SK-N-SH treated with all-trans-retinoic acid at 6 μM for 48 hours (cell line): ENCODE measurements at regions not wholly inside any gene's neighbourhood (a gene's known extent, or its start where the extent isn't known, plus 50 kb on each side); places are given as distances from the start of the nearest gene placed in this dataset.

Experiments
- ATAC-seq: fragments of 200-7000 bp; cut with Tn5 transposase; 3 replicates; pipeline ENCODE4 v1.9.1; 2020; ENCODE audit warnings: mild to moderate bottlenecking, moderate library complexity
- ARNTL ChIP-seq: fragments of 450-650 bp; formaldehyde crosslinking; IDR thresholded peaks from 2 replicates; pipeline ENCODE4 v1.5.0; 2020; ENCODE audit warnings: low read depth, mild to moderate bottlenecking, moderate library complexity, borderline replicate concordance
- BACH2 ChIP-seq: fragments of 250-450 bp; sonication (Bioruptor Pico); IDR thresholded peaks from 2 replicates; pipeline ENCODE4 v1.9.0; 2021; ENCODE audit warnings: mild to moderate bottlenecking, borderline replicate concordance
- CSDC2 ChIP-seq: fragments of 250-450 bp; sonication (Bioruptor Pico); IDR thresholded peaks from 2 replicates; pipeline ENCODE4 v1.5.0; 2020; ENCODE audit warnings: mild to moderate bottlenecking, moderate library complexity
- ESRRG ChIP-seq: fragments of 250-450 bp; sonication (Bioruptor Pico); IDR thresholded peaks from 2 replicates; pipeline ENCODE4 v1.6.1; 2021; ENCODE audit warnings: mild to moderate bottlenecking
- GLIS3 ChIP-seq: fragments of 250-450 bp; sonication (Bioruptor Pico); IDR thresholded peaks from 2 replicates; pipeline ENCODE4 v1.5.0; 2020; ENCODE audit warnings: mild to moderate bottlenecking, moderate library complexity
- ISL1 ChIP-seq: fragments of 250-450 bp; sonication (Bioruptor Pico); IDR thresholded peaks from 2 replicates; pipeline ENCODE4 v2.1.2; 2022; ENCODE audit warnings: mild to moderate bottlenecking, moderate library complexity
- OSR1 ChIP-seq: fragments of 250-450 bp; sonication (Bioruptor Pico); IDR thresholded peaks from 2 replicates; pipeline ENCODE4 v1.8.0; 2022; ENCODE audit warnings: moderate library complexity, mild to moderate bottlenecking, inconsistent platforms
- RARB ChIP-seq: fragments of 250-450 bp; sonication (Bioruptor Pico); IDR thresholded peaks from 2 replicates; pipeline ENCODE4 v1.8.0; 2021; ENCODE audit warnings: mild to moderate bottlenecking, moderate library complexity
- SNAI2 ChIP-seq: fragments of 250-450 bp; sonication (Bioruptor Pico); IDR thresholded peaks from 2 replicates; pipeline ENCODE4 v1.5.0; 2020; ENCODE audit warnings: mild to moderate bottlenecking, moderate library complexity
- TOX ChIP-seq: fragments of 250-450 bp; sonication (Bioruptor Pico); IDR thresholded peaks from 2 replicates; pipeline ENCODE4 v1.8.0; 2021; ENCODE audit warnings: mild to moderate bottlenecking, moderate library complexity, borderline replicate concordance
- ZC3H10 ChIP-seq: fragments of 250-450 bp; sonication (Bioruptor Pico); IDR thresholded peaks from 2 replicates; pipeline ENCODE4 v1.5.1; 2021; ENCODE audit warnings: mild to moderate bottlenecking, moderate library complexity
- ZFP3 ChIP-seq: fragments of 250-450 bp; sonication (Bioruptor Pico); IDR thresholded peaks from 2 replicates; pipeline ENCODE4 v1.5.0; 2020; ENCODE audit warnings: mild to moderate bottlenecking, moderate library complexity
- ZFP30 ChIP-seq: fragments of 450-650 bp; formaldehyde crosslinking; IDR thresholded peaks from 2 replicates; pipeline ENCODE4 v1.5.0; 2022; ENCODE audit warnings: mild to moderate bottlenecking, moderate library complexity
- ZNF565 ChIP-seq: fragments of 450-650 bp; formaldehyde crosslinking; conservative IDR thresholded peaks from 2 replicates; pipeline ENCODE4 v1.5.0; 2020; ENCODE audit warnings: low read depth, mild to moderate bottlenecking, moderate library complexity
- ZNF70 ChIP-seq: fragments of 450-650 bp; formaldehyde crosslinking; IDR thresholded peaks from 2 replicates; pipeline ENCODE4 v1.5.0; 2020; ENCODE audit warnings: mild to moderate bottlenecking, moderate library complexity
- ZNF8 ChIP-seq: fragments of 450-650 bp; formaldehyde crosslinking; IDR thresholded peaks from 2 replicates; pipeline ENCODE4 v1.5.0; 2020; ENCODE audit warnings: mild to moderate bottlenecking, moderate library complexity
- TF ChIP-seq, protein P1 (sequence below): fragments of 250-450 bp; sonication (Bioruptor Pico); IDR thresholded peaks from 2 replicates; pipeline ENCODE4 v1.5.1; 2020; ENCODE audit warnings: low read depth, mild to moderate bottlenecking, moderate library complexity
- TF ChIP-seq, protein P2 (sequence below): fragments of 250-450 bp; sonication (Bioruptor Pico); IDR thresholded peaks from 2 replicates; pipeline ENCODE4 v1.8.0; 2021; ENCODE audit warnings: low read depth, mild to moderate bottlenecking, moderate library complexity, borderline replicate concordance
- TF ChIP-seq, protein P3 (sequence below): fragments of 250-450 bp; sonication (Bioruptor Pico); IDR thresholded peaks from 2 replicates; pipeline ENCODE4 v1.5.1; 2021; ENCODE audit warnings: mild to moderate bottlenecking, moderate library complexity
- TF ChIP-seq, protein P4 (sequence below): fragments of 250-450 bp; sonication (Bioruptor Pico); IDR thresholded peaks from 2 replicates; pipeline ENCODE4 v1.8.0; 2020; ENCODE audit warnings: mild to moderate bottlenecking, moderate library complexity, borderline replicate concordance
- TF ChIP-seq, protein P5 (sequence below): fragments of 250-450 bp; sonication (Bioruptor Pico); IDR thresholded peaks from 2 replicates; pipeline ENCODE4 v1.5.0; 2020; ENCODE audit warnings: mild to moderate bottlenecking, moderate library complexity

DNA sequence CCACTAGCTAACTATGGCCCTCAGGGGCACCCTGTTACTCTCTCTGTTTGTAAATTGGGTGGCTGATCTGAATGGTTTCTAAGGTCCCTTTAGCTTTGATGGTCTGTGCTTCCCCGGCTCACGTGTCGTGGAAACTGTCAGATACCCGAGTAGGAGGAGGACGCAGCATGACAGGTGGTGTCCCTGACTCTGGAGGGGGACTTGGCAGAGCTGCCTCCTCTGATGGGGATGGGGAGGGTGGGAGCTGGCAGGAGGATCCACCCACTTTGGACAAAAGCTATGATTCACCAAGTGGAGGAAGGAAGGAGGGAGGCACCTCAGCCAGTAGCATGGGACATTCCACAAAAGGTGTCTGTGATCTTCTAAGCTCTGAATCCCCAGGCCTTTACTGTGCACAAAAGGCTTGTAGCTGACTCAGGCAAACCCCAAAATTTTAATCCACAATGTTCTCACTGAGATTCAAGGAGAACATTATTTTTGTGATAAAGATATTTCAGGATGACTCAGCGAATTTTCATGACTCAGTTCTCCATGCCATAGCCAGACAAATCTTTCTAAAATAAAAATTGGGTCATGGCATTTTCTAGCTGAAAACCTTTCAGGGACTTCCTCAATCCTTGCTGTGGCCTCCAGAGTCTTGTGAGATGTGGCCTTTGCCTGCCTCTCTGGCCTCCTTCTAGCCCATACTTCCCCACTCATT is 131.0 kb upstream of the BRINP1 start:
- TF ChIP-seq CSDC2 (CRISPR knock-in tag) (no peak), ISL1 (no peak), SNAI2 (no peak), GLIS3 (CRISPR knock-in tag) (no peak), ZNF70 (CRISPR knock-in tag) (no peak), ARNTL (CRISPR knock-in tag) (no peak), ZNF8 (CRISPR knock-in tag) (no peak), ZC3H10 (CRISPR knock-in tag) (no peak), ZFP3 (CRISPR knock-in tag) (no peak), ESRRG (CRISPR knock-in tag) (no peak)
- TF ChIP-seq, protein P1, sequence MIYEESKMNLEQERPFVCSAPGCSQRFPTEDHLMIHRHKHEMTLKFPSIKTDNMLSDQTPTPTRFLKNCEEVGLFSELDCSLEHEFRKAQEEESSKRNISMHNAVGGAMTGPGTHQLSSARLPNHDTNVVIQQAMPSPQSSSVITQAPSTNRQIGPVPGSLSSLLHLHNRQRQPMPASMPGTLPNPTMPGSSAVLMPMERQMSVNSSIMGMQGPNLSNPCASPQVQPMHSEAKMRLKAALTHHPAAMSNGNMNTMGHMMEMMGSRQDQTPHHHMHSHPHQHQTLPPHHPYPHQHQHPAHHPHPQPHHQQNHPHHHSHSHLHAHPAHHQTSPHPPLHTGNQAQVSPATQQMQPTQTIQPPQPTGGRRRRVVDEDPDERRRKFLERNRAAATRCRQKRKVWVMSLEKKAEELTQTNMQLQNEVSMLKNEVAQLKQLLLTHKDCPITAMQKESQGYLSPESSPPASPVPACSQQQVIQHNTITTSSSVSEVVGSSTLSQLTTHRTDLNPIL (CRISPR knock-in tag) = no peak
- TF ChIP-seq, protein P2, sequence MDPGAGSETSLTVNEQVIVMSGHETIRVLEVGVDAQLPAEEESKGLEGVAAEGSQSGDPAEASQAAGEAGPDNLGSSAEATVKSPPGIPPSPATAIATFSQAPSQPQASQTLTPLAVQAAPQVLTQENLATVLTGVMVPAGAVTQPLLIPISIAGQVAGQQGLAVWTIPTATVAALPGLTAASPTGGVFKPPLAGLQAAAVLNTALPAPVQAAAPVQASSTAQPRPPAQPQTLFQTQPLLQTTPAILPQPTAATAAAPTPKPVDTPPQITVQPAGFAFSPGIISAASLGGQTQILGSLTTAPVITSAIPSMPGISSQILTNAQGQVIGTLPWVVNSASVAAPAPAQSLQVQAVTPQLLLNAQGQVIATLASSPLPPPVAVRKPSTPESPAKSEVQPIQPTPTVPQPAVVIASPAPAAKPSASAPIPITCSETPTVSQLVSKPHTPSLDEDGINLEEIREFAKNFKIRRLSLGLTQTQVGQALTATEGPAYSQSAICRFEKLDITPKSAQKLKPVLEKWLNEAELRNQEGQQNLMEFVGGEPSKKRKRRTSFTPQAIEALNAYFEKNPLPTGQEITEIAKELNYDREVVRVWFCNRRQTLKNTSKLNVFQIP = no peak
- TF ChIP-seq, protein P3, sequence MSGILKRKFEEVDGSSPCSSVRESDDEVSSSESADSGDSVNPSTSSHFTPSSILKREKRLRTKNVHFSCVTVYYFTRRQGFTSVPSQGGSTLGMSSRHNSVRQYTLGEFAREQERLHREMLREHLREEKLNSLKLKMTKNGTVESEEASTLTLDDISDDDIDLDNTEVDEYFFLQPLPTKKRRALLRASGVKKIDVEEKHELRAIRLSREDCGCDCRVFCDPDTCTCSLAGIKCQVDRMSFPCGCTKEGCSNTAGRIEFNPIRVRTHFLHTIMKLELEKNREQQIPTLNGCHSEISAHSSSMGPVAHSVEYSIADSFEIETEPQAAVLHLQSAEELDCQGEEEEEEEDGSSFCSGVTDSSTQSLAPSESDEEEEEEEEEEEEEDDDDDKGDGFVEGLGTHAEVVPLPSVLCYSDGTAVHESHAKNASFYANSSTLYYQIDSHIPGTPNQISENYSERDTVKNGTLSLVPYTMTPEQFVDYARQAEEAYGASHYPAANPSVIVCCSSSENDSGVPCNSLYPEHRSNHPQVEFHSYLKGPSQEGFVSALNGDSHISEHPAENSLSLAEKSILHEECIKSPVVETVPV (CRISPR knock-in tag) = no peak
- ATAC-seq = no peak

DNA sequence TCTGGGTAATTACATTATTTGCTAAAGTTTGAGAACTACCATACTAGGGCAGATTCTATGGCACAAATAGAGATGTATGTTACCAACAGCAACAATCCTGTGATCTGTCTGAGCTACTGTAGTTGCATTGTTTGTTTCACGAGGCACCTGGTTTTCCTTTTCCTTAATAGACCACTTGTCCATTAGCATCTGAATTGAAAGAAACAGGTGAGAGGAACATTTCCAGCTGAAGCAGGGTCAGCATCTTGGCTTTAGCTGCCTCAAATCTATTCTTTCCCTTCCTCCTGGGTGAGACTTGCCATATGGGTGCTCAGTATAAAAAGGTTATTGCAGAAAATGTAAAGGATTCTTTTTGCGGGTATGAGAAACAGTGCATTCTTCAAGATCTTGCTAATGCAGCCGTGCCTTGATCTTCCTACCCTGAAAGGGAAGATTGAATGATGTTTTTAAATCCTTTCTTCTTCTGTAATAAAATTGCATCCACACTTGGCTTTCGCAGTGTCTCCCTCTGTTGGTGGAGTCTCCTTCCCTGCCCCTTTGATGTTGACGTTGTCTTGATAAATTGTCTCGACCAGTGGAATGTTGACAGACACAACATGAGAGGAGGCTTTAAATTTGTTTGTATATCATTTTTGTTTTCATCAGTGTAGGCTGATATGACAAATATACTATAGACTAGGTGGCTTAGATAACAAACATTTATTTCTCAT is 118.0 kb upstream of the BRINP1 start:
- TF ChIP-seq OSR1 (CRISPR knock-in tag) (no peak), CSDC2 (CRISPR knock-in tag) (no peak), ZC3H10 (CRISPR knock-in tag) (no peak), ARNTL (CRISPR knock-in tag) (no peak), ZNF8 (CRISPR knock-in tag) (no peak), ESRRG (CRISPR knock-in tag) (no peak), GLIS3 (CRISPR knock-in tag) (no peak), ISL1 (no peak), ZFP30 (no peak), BACH2 (CRISPR knock-in tag) (no peak), ZNF565 (CRISPR knock-in tag) (no peak), ZFP3 (CRISPR knock-in tag) (no peak), TOX (CRISPR knock-in tag) (no peak), ZNF70 (CRISPR knock-in tag) (no peak), RARB (CRISPR knock-in tag) (no peak), SNAI2 (no peak)
- TF ChIP-seq, protein P2 = no peak
- TF ChIP-seq, protein P4, sequence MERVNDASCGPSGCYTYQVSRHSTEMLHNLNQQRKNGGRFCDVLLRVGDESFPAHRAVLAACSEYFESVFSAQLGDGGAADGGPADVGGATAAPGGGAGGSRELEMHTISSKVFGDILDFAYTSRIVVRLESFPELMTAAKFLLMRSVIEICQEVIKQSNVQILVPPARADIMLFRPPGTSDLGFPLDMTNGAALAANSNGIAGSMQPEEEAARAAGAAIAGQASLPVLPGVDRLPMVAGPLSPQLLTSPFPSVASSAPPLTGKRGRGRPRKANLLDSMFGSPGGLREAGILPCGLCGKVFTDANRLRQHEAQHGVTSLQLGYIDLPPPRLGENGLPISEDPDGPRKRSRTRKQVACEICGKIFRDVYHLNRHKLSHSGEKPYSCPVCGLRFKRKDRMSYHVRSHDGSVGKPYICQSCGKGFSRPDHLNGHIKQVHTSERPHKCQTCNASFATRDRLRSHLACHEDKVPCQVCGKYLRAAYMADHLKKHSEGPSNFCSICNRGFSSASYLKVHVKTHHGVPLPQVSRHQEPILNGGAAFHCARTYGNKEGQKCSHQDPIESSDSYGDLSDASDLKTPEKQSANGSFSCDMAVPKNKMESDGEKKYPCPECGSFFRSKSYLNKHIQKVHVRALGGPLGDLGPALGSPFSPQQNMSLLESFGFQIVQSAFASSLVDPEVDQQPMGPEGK = no peak
- TF ChIP-seq, protein P5, sequence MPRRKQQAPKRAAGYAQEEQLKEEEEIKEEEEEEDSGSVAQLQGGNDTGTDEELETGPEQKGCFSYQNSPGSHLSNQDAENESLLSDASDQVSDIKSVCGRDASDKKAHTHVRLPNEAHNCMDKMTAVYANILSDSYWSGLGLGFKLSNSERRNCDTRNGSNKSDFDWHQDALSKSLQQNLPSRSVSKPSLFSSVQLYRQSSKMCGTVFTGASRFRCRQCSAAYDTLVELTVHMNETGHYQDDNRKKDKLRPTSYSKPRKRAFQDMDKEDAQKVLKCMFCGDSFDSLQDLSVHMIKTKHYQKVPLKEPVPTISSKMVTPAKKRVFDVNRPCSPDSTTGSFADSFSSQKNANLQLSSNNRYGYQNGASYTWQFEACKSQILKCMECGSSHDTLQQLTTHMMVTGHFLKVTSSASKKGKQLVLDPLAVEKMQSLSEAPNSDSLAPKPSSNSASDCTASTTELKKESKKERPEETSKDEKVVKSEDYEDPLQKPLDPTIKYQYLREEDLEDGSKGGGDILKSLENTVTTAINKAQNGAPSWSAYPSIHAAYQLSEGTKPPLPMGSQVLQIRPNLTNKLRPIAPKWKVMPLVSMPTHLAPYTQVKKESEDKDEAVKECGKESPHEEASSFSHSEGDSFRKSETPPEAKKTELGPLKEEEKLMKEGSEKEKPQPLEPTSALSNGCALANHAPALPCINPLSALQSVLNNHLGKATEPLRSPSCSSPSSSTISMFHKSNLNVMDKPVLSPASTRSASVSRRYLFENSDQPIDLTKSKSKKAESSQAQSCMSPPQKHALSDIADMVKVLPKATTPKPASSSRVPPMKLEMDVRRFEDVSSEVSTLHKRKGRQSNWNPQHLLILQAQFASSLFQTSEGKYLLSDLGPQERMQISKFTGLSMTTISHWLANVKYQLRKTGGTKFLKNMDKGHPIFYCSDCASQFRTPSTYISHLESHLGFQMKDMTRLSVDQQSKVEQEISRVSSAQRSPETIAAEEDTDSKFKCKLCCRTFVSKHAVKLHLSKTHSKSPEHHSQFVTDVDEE (CRISPR knock-in tag) = no peak
- TF ChIP-seq, protein P1 (CRISPR knock-in tag) = no peak
- no peak for ATAC-seq
